ENCODE measurements at regions not wholly inside any gene's neighbourhood (a gene's known extent, or its start where the extent isn't known, plus 50 kb on each side); places are given as distances from the start of the nearest gene placed in this dataset.

GRCh38 chr4:35189988-35190613 is 1054.2 kb downstream of the ARAP2 start:
- no peak for DNase-seq (ENCODE audit: low read depth)
- no peak overlapping the region for H3K4me3 ChIP-seq (ENCODE audit: low read depth, low read length)
- TF ChIP-seq, protein P1, sequence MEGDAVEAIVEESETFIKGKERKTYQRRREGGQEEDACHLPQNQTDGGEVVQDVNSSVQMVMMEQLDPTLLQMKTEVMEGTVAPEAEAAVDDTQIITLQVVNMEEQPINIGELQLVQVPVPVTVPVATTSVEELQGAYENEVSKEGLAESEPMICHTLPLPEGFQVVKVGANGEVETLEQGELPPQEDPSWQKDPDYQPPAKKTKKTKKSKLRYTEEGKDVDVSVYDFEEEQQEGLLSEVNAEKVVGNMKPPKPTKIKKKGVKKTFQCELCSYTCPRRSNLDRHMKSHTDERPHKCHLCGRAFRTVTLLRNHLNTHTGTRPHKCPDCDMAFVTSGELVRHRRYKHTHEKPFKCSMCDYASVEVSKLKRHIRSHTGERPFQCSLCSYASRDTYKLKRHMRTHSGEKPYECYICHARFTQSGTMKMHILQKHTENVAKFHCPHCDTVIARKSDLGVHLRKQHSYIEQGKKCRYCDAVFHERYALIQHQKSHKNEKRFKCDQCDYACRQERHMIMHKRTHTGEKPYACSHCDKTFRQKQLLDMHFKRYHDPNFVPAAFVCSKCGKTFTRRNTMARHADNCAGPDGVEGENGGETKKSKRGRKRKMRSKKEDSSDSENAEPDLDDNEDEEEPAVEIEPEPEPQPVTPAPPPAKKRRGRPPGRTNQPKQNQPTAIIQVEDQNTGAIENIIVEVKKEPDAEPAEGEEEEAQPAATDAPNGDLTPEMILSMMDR (IDR thresholded peaks at IDR 0.05; ENCODE audit: control insufficient read depth, extremely low read depth, insufficient read depth) = no peak

- no peak for DNase-seq (ENCODE audit: low read depth)
- no peak overlapping the region for H3K4me3 ChIP-seq (ENCODE audit: low read depth, low read length)
- TF ChIP-seq, protein P1 (IDR thresholded peaks at IDR 0.05; ENCODE audit: control insufficient read depth, extremely low read depth, insufficient read depth) = no peak
These were observed 1042.9 kb downstream of the ARAP2 start for GRCh38 chr4:35201403-35201802.

DNA sequence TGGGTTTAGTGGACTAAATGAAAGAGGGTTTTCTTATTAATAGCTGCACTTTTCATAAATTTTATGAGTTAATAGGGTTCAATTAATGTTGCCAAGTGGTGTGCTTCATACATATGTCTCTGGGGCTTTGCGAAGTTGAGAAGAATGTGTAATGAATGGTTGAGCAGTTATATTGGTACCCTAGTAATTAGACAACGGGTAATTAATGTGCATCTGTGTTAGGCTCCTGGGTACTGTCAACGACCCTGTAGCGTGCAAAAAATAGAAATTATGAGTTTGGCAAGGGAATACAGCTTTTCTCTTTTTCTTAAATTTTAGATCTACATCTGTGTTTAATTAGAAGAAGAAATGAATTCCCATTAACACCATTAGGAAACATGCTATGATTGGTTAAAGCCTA is 1027.7 kb downstream of the ARAP2 start:
- TF ChIP-seq, protein P1 (IDR thresholded peaks at IDR 0.05; ENCODE audit: control insufficient read depth, extremely low read depth, insufficient read depth) = no peak
- H3K4me3 ChIP-seq (ENCODE audit: low read depth, low read length) = no peak overlapping the region
- no peak for DNase-seq (ENCODE audit: low read depth)

GRCh38 chr4:35217331-35217730 is 1027.0 kb downstream of the ARAP2 start:
- DNase-seq (ENCODE audit: low read depth) = no peak
- TF ChIP-seq, protein P1 (IDR thresholded peaks at IDR 0.05; ENCODE audit: control insufficient read depth, extremely low read depth, insufficient read depth) = no peak
- no peak overlapping the region for H3K4me3 ChIP-seq (ENCODE audit: low read depth, low read length)

DNA sequence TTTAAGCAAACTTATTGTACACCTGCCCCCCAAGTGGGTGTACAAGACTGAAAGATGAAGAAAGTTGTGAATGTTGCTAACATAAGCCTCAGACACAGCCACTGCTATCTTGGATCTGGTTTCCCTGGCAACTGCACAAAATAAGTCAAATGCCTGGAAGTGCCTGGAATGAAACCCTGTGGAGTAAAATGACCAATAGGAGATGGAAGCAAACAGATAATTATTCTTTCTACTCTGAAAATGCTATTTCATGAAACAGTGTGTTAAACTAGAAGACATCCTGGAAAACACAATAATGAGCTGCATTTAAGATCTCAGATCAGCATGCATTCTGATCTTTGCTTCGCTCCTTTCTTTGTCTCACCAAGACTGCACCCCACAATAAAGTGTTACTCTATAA is 1016.0 kb downstream of the ARAP2 start:
- H3K4me3 ChIP-seq (ENCODE audit: low read depth, low read length) = no peak overlapping the region
- DNase-seq (ENCODE audit: low read depth) = no peak
- TF ChIP-seq, protein P1 (IDR thresholded peaks at IDR 0.05; ENCODE audit: control insufficient read depth, extremely low read depth, insufficient read depth) = no peak

DNA sequence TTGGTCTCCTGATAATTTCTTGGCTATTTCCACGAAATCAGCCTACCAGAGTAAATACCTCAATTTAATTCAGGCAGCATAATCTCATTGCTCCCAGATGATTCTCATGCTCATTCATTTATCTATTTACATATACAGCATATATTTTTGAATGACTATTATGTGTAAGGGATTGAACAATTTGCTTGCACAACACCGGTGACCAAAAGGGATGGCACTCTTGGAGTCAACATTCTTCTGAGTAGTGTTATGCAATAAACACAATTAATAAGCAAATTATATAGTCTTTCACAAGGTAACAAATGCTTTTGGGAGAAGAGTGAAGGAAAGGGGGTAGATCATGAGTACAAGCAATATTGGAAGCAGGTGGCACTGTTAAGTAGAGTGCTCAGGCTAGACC is 1015.3 kb downstream of the ARAP2 start:
- H3K4me3 ChIP-seq (ENCODE audit: low read depth, low read length) = no peak overlapping the region
- TF ChIP-seq, protein P1 (IDR thresholded peaks at IDR 0.05; ENCODE audit: control insufficient read depth, extremely low read depth, insufficient read depth) = no peak
- no peak for DNase-seq (ENCODE audit: low read depth)

GRCh38 chr4:35237924-35238323 is 1006.4 kb downstream of the ARAP2 start:
- TF ChIP-seq, protein P1 (IDR thresholded peaks at IDR 0.05; ENCODE audit: control insufficient read depth, extremely low read depth, insufficient read depth) = no peak
- DNase-seq (ENCODE audit: low read depth) = no peak
- H3K4me3 ChIP-seq (ENCODE audit: low read depth, low read length) = no peak overlapping the region

Measured in LNCaP clone FGC (cell line).